Caco-2 (cell line): ENCODE measurements at regions not wholly inside any gene's neighbourhood (a gene's known extent, or its start where the extent isn't known, plus 50 kb on each side); places are given as distances from the start of the nearest gene placed in this dataset.

Experiments
- BruUV-seq: library from RNA; stranded (reverse); fragments of 400-500 nt; replicated peaks from 2 replicates; lab custom pipeline; 2021; lab: Mats Ljungman, UMichigan
- CTCF ChIA-PET: fragments of 300-600 bp; sonication (Branson Sonifier 250); formaldehyde crosslinking; loops from one replicate; lab custom pipeline; 2022; ENCODE audit warnings: antibody characterized with exemption; lab: Charles Lee
- POLR2A ChIA-PET: fragments of 300-600 bp; sonication (Branson Sonifier 250); formaldehyde crosslinking; loops from one replicate; lab custom pipeline; 2022; ENCODE audit warnings: antibody characterized with exemption; lab: Charles Lee
- DNase-seq, 2 experiments: peaks; one replicate each; pipeline versions ENCODE4 v3.0.0 to v3.0.0-alpha.2; 2020 to 2022
- H3K27me3 ChIP-seq: replicated peaks from 2 replicates; pipeline ENCODE4 v1.6.0; 2011; ENCODE audit warnings: low read length; ENCODE audit not compliant: control insufficient read depth, insufficient read depth
- H3K36me3 ChIP-seq: 2 replicates; pipeline ENCODE4 v1.5.1; 2011; ENCODE audit warnings: low read length; ENCODE audit not compliant: control insufficient read depth, insufficient read depth
- H3K4me1 ChIP-seq: fragments of 250-450 bp; sonication (Bioruptor Pico); 2 replicates; pipeline ENCODE4 v1.5.1; 2020; ENCODE audit warnings: mild to moderate bottlenecking
- H3K4me3 ChIP-seq: 2 replicates; pipeline ENCODE4 v1.5.1; 2011; ENCODE audit warnings: low read depth, mild to moderate bottlenecking, control low read depth, low read length
- H3K9me3 ChIP-seq: fragments of 250-450 bp; sonication (Bioruptor Pico); 2 replicates; pipeline ENCODE4 v1.5.1; 2020; ENCODE audit warnings: mild to moderate bottlenecking, moderate library complexity
- H3K27ac Mint-ChIP-seq: one replicate; pipeline ENCODE4 v1.8.0; 2022; ENCODE audit warnings: mixed read lengths; ENCODE audit not compliant: unreplicated experiment
- H3K27me3 Mint-ChIP-seq: one replicate; pipeline ENCODE4 v1.8.0; 2022; ENCODE audit warnings: mixed read lengths; ENCODE audit not compliant: insufficient read depth, unreplicated experiment
- H3K36me3 Mint-ChIP-seq: one replicate; pipeline ENCODE4 v1.8.0; 2022; ENCODE audit warnings: mild to moderate bottlenecking, mixed read lengths; ENCODE audit not compliant: insufficient read depth, unreplicated experiment
- H3K4me1 Mint-ChIP-seq: one replicate; pipeline ENCODE4 v1.8.0; 2022; ENCODE audit warnings: low read depth, mixed read lengths; ENCODE audit not compliant: unreplicated experiment
- H3K4me3 Mint-ChIP-seq: one replicate; pipeline ENCODE4 v1.8.0; 2022; ENCODE audit warnings: mild to moderate bottlenecking, moderate library complexity, mixed read lengths; ENCODE audit not compliant: unreplicated experiment
- H3K9me3 Mint-ChIP-seq: one replicate; pipeline ENCODE4 v1.8.0; 2022; ENCODE audit warnings: mixed read lengths; ENCODE audit not compliant: unreplicated experiment
- CTCF ChIP-seq, 2 experiments: fragments of 200-600 bp in 1 of 2; IDR thresholded peaks; 1 replicate in 1 of 2; 2 replicates in 1 of 2; pipeline versions ENCODE4 v1.5.1 to v1.8.0; 2011 to 2022; ENCODE audit warnings: antibody characterized with exemption in 1 of 2, control low read depth in 1 of 2, inconsistent platforms in 1 of 2, low read depth in 1 of 2, low read length in 1 of 2, mild to moderate bottlenecking in 1 of 2, moderate library complexity in 1 of 2; ENCODE audit not compliant: insufficient read depth in 1 of 2, severe bottlenecking in 1 of 2, unreplicated experiment in 1 of 2
- intact Hi-C: fragments of 100-400 bp; cut with micrococcal nuclease; formaldehyde crosslinking; loops from one replicate; pipeline ENCODE4 v1.10.0; 2022; ENCODE audit not compliant: unreplicated experiment

- H3K27me3 Mint-ChIP-seq: peaks cover 14% of the 10 kb centered on the region
- no peak overlapping the region for H3K27ac Mint-ChIP-seq
- no peaks in the 10 kb centered on the region for H3K9me3 ChIP-seq
- CTCF ChIA-PET: no interaction called here
- no peak overlapping the region for H3K4me3 ChIP-seq
- intact Hi-C loops: no loop called here
- H3K4me1 Mint-ChIP-seq: no peaks in the 10 kb centered on the region
- POLR2A ChIA-PET: no interaction called here
- no peaks in the 10 kb centered on the region for H3K4me1 ChIP-seq
- H3K27me3 ChIP-seq: no peaks in the 10 kb centered on the region
- BruUV-seq: no TSS peak
- DNase-seq: no peak
- no peaks in the 10 kb centered on the region for H3K36me3 Mint-ChIP-seq
- H3K4me3 Mint-ChIP-seq: no peak overlapping the region
- H3K9me3 Mint-ChIP-seq: no peaks in the 10 kb centered on the region
- TF ChIP-seq CTCF (IDR thresholded peaks at IDR 0.05; ENCODE audit: insufficient read depth in 1 of 2, low read depth in 1 of 2, low read length in 1 of 2, severe bottlenecking in 1 of 2, unreplicated experiment in 1 of 2): no peak
- no peaks in the 10 kb centered on the region for H3K36me3 ChIP-seq
These were observed 217.1 kb downstream of the SLC4A3 start for GRCh38 chr2:219844401-219845091.

GRCh38 chr2:219848882-219849281 lies 221.5 kb downstream of the SLC4A3 start:
- no peaks in the 10 kb centered on the region for H3K9me3 Mint-ChIP-seq
- H3K4me3 ChIP-seq: no peak overlapping the region
- no peaks in the 10 kb centered on the region for H3K9me3 ChIP-seq
- TF ChIP-seq CTCF (IDR thresholded peaks at IDR 0.05; ENCODE audit: insufficient read depth in 1 of 2, low read depth in 1 of 2, low read length in 1 of 2, severe bottlenecking in 1 of 2, unreplicated experiment in 1 of 2): no peak
- no peaks in the 10 kb centered on the region for H3K27me3 ChIP-seq
- peaks cover 3% of the 10 kb centered on the region for H3K4me1 Mint-ChIP-seq
- H3K27ac Mint-ChIP-seq: no peak overlapping the region
- H3K36me3 ChIP-seq: no peaks in the 10 kb centered on the region
- no peaks in the 10 kb centered on the region for H3K4me1 ChIP-seq
- H3K36me3 Mint-ChIP-seq: no peaks in the 10 kb centered on the region
- no peak overlapping the region for H3K4me3 Mint-ChIP-seq
- intact Hi-C loops: no loop called here
- DNase-seq: no peak
- BruUV-seq: no TSS peak
- ChIA-PET CTCF (no interaction called here), POLR2A (no interaction called here)
- H3K27me3 Mint-ChIP-seq: peaks cover 26% of the 10 kb centered on the region

- Histone ChIP-seq H3K27me3 (no peaks in the 10 kb centered on the region), H3K4me1 (no peaks in the 10 kb centered on the region), H3K9me3 (no peaks in the 10 kb centered on the region), H3K4me3 (no peak overlapping the region), H3K36me3 (no peaks in the 10 kb centered on the region)
- Mint-ChIP-seq H3K27me3 (peaks cover 29% of the 10 kb centered on the region), H3K4me1 (peaks cover 8% of the 10 kb centered on the region), H3K9me3 (no peaks in the 10 kb centered on the region), H3K27ac (no peak overlapping the region), H3K4me3 (no peak overlapping the region), H3K36me3 (no peaks in the 10 kb centered on the region)
- ChIA-PET CTCF (no interaction called here), POLR2A (no interaction called here)
- no peak for TF ChIP-seq CTCF (IDR thresholded peaks at IDR 0.05; ENCODE audit: insufficient read depth in 1 of 2, low read depth in 1 of 2, low read length in 1 of 2, severe bottlenecking in 1 of 2, unreplicated experiment in 1 of 2)
- DNase-seq: no peak
- intact Hi-C loops: no loop called here
- BruUV-seq: no TSS peak
These were observed 223.7 kb downstream of the SLC4A3 start for GRCh38 chr2:219851169-219851568.
